ENCODE measurements at regions not wholly inside any gene's neighbourhood (a gene's known extent, or its start where the extent isn't known, plus 50 kb on each side); places are given as distances from the start of the nearest gene placed in this dataset.
A peak's percentile ranks its signal among the peaks of the same experiment; 100 is the strongest.

DNA sequence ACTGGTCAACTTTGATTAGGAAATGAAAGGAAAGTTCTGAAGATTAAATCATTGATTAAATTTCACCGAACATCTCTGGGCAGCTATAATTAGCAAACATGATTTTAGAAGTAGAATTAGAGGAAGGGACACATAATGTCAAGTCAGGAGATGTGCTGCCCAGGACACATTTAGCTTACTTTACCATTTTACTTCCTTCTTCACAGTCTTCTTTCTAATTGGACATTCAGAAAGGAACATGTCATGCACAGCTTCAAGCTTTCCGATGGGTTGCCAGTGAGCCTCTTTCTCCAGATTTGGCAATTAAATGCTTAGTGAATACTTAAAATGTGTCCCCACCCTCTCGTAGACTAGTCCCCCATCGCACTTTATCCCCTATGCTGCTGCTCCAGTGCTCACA is 234.7 kb downstream of the FAM76B start:
- BruUV-seq (replicated peaks) = no TSS peak
- Histone ChIP-seq H3K9ac (ENCODE audit: low read depth, low read length) (no peak overlapping the region), H4K20me1 (ENCODE audit: insufficient read depth, low read length) (no peaks in the 10 kb centered on the region), H3K79me1 (ENCODE audit: low read depth in 1 of 2, low read length in 2 of 2) (no peaks in the 10 kb centered on the region), H3K27ac (ENCODE audit: insufficient read depth, low read length) (no peak overlapping the region), H3K56ac (ENCODE audit: extremely low read depth, insufficient read depth, low read length) (no peak overlapping the region), H2BK5ac (ENCODE audit: low read depth, low read length, poor library complexity, severe bottlenecking) (no peak overlapping the region), H2AFZ (replicated peaks; ENCODE audit: low read length, poor library complexity) (no peak overlapping the region), H2BK120ac (ENCODE audit: low read depth, low read length) (no peak overlapping the region), H2BK20ac (ENCODE audit: low read depth, low read length) (no peak overlapping the region), H3K4ac (ENCODE audit: low read depth, low read length) (no peak overlapping the region), H3K14ac (replicated peaks; ENCODE audit: low read depth, low read length) (no peak overlapping the region), H3K18ac (ENCODE audit: low read depth, low read length) (peak overlapping the region; percentile 69), H4K5ac (ENCODE audit: low read depth, low read length) (no peak overlapping the region), H3K27me3 (ENCODE audit: control insufficient read depth, insufficient read depth, low read length) (no peaks in the 10 kb centered on the region; the same call in 1 of the 2 replicates), H3K9me3 (ENCODE audit: control insufficient read depth, insufficient read depth, low read length) (no peaks in the 10 kb centered on the region), H4K91ac (ENCODE audit: insufficient read depth, low read depth, low read length) (no peak overlapping the region), H3K23ac (ENCODE audit: low read depth, low read length) (no peak overlapping the region), H3K4me1 (ENCODE audit: control insufficient read depth, insufficient read depth, low read length) (peaks cover 5% of the 10 kb centered on the region), H3K4me2 (ENCODE audit: low read depth, low read length) (no peak overlapping the region), H2BK15ac (ENCODE audit: low read depth, low read length) (no peak overlapping the region), H2AK5ac (ENCODE audit: low read depth, low read length) (no peak overlapping the region), H3K9me1 (ENCODE audit: insufficient read depth, low read length) (no peaks in the 10 kb centered on the region), H4K8ac (ENCODE audit: low read depth in 2 of 2, low read length in 2 of 2) (no peak overlapping the region), H3K36me3 (ENCODE audit: control insufficient read depth, insufficient read depth, low read length) (no peaks in the 10 kb centered on the region), H3K4me3 (ENCODE audit: insufficient read depth, low read depth, low read length) (no peak overlapping the region), H2AK9ac (replicated peaks; ENCODE audit: low read depth, low read length, poor library complexity) (no peak overlapping the region)
- ChIA-PET CTCF (no interaction called here), POLR2A (ENCODE audit: unreplicated experiment) (no interaction called here)
- TF ChIP-seq, protein P1, sequence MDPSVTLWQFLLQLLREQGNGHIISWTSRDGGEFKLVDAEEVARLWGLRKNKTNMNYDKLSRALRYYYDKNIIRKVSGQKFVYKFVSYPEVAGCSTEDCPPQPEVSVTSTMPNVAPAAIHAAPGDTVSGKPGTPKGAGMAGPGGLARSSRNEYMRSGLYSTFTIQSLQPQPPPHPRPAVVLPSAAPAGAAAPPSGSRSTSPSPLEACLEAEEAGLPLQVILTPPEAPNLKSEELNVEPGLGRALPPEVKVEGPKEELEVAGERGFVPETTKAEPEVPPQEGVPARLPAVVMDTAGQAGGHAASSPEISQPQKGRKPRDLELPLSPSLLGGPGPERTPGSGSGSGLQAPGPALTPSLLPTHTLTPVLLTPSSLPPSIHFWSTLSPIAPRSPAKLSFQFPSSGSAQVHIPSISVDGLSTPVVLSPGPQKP (IDR thresholded peaks at IDR 0.05; ENCODE audit: borderline replicate concordance, low read depth, low read length) = no peak
- no peak for TF ChIP-seq MAFK (IDR thresholded peaks at IDR 0.05; ENCODE audit: low read depth, low read length)
- TF ChIP-seq CEBPB (IDR thresholded peaks at IDR 0.05; ENCODE audit: low read depth, low read length) = no peak
- no peak for TF ChIP-seq RCOR1 (IDR thresholded peaks at IDR 0.05; ENCODE audit: insufficient replicate concordance, low read length)
- TF ChIP-seq MXI1 (IDR thresholded peaks at IDR 0.05; ENCODE audit: borderline replicate concordance, low read depth, low read length) = no peak
- TF ChIP-seq NFE2L2 (IDR thresholded peaks at IDR 0.05; ENCODE audit: low read depth, low read length) = no peak
- no peak for TF ChIP-seq FOS (IDR thresholded peaks at IDR 0.05; ENCODE audit: low read depth, low read length)
- no peak for TF ChIP-seq POLR2A (IDR thresholded peaks at IDR 0.05; ENCODE audit: low read depth, low read length)
- TF ChIP-seq, protein P2, sequence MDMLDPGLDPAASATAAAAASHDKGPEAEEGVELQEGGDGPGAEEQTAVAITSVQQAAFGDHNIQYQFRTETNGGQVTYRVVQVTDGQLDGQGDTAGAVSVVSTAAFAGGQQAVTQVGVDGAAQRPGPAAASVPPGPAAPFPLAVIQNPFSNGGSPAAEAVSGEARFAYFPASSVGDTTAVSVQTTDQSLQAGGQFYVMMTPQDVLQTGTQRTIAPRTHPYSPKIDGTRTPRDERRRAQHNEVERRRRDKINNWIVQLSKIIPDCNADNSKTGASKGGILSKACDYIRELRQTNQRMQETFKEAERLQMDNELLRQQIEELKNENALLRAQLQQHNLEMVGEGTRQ (IDR thresholded peaks at IDR 0.05; ENCODE audit: low read depth, low read length) = no peak
- TF ChIP-seq CHD1 (IDR thresholded peaks at IDR 0.05; ENCODE audit: low read depth, low read length) = no peak
- no peak for TF ChIP-seq RAD21 (IDR thresholded peaks at IDR 0.05; ENCODE audit: low read length)
- TF ChIP-seq SMC3 (IDR thresholded peaks at IDR 0.05; ENCODE audit: low read depth, low read length) = no peak
- no peak for TF ChIP-seq MAZ (IDR thresholded peaks at IDR 0.05; ENCODE audit: borderline replicate concordance, low read depth, low read length)
- ATAC-seq (ENCODE audit: low read depth) (no peak), DNase-seq (no peak)
- intact Hi-C loops (cut with micrococcal nuclease) (loop anchor here (5.0 kb wide), 1 partner anchor 137 kb away; no protein-coding TSS in a partner anchor), in situ Hi-C loops (cut with MboI; ENCODE audit: low sequenced_read_pairs) (no loop called here), dilution Hi-C loops (cut with HindIII; ENCODE audit: low sequenced_read_pairs, unreplicated experiment) (no loop called here)
- WGBS, 2 experiments (ENCODE audit: extremely low coverage in 2 of 2, insufficient read length in 1 of 2) = no CpG with 5 or more reads among the region's 4 CpGs

Data from IMR-90 (cell line).